H1 (cell line): ENCODE measurements at regions not wholly inside any gene's neighbourhood (a gene's known extent, or its start where the extent isn't known, plus 50 kb on each side); places are given as distances from the start of the nearest gene placed in this dataset.

Experiments
- CTCF ChIA-PET: fragments of 300-600 bp; sonication (Branson Sonifier 250); formaldehyde crosslinking; loops from one replicate; lab custom pipeline; 2021; ENCODE audit not compliant: partially characterized antibody; lab: Charles Lee
- POLR2A ChIA-PET: fragments of 300-600 bp; sonication (Branson Sonifier 250); formaldehyde crosslinking; loops from one replicate; lab custom pipeline; 2021; ENCODE audit warnings: inconsistent platforms; ENCODE audit not compliant: partially characterized antibody; lab: Charles Lee
- DNase-seq, 2 experiments: peaks; one replicate each; pipeline versions ENCODE4 v3.0.0 to v3.0.0-alpha.2; 2010 to 2022; ENCODE audit warnings: low spot score in 2 of 2, low read depth in 1 of 2, mixed read lengths in 1 of 2
- FAIRE-seq: peaks from 2 replicates; lab custom pipeline; 2011; peaks lifted over from hg19 to GRCh38; lab: Jason Lieb, UNC
- H2AFZ ChIP-seq: 2 replicates; pipeline ENCODE4 v1.8.1; 2012; ENCODE audit warnings: low read length, inconsistent platforms
- H2AK5ac ChIP-seq: 2 replicates; pipeline ENCODE4 v1.6.1; 2013; ENCODE audit warnings: low read depth, low read length
- H2BK120ac ChIP-seq: replicated peaks from 2 replicates; pipeline ENCODE3; 2013; ENCODE audit warnings: low read depth, low read length, inconsistent platforms
- H2BK12ac ChIP-seq: 2 replicates; pipeline ENCODE4 v1.6.1; 2013; ENCODE audit warnings: low read depth, low read length
- H2BK15ac ChIP-seq: 2 replicates; pipeline ENCODE4 v1.6.1; 2013; ENCODE audit warnings: low read length
- H2BK20ac ChIP-seq: 2 replicates; pipeline ENCODE4 v1.6.1; 2013; ENCODE audit warnings: low read length
- H2BK5ac ChIP-seq: 2 replicates; pipeline ENCODE4 v1.6.1; 2013; ENCODE audit warnings: low read depth, low read length
- H3K14ac ChIP-seq: 2 replicates; pipeline ENCODE4 v1.6.1; 2013; ENCODE audit warnings: inconsistent platforms; ENCODE audit not compliant: insufficient read length
- H3K18ac ChIP-seq: 2 replicates; pipeline ENCODE4 v1.6.1; 2013; ENCODE audit warnings: low read length; ENCODE audit errors: extremely low read depth
- H3K23ac ChIP-seq: 2 replicates; pipeline ENCODE4 v1.6.1; 2013; ENCODE audit warnings: inconsistent platforms; ENCODE audit not compliant: insufficient read length
- H3K23me2 ChIP-seq: 2 replicates; pipeline ENCODE4 v1.6.1; 2013; ENCODE audit warnings: low read depth, low read length
- H3K27ac ChIP-seq: 2 replicates; pipeline ENCODE4 v1.6.1; 2011; ENCODE audit warnings: low read depth, low read length, inconsistent platforms
- H3K27me3 ChIP-seq, 4 experiments: replicated peaks in 1 of 4; 1 replicate in 1 of 4; 2 replicates in 3 of 4; pipeline versions ENCODE4 v1.6.1 to v1.8.1; 2011 to 2013; ENCODE audit warnings: low read length in 3 of 4, mild to moderate bottlenecking in 3 of 4, inconsistent platforms in 2 of 4, mixed read lengths in 2 of 4, moderate library complexity in 1 of 4; ENCODE audit not compliant: control insufficient read depth in 3 of 4, insufficient read depth in 3 of 4; ENCODE audit errors: extremely low read depth in 1 of 4
- H3K36me3 ChIP-seq, 4 experiments: 2 replicates each; pipeline versions ENCODE4 v1.6.1 to v1.8.1; 2011 to 2013; ENCODE audit warnings: mild to moderate bottlenecking in 4 of 4, low read length in 3 of 4, moderate library complexity in 2 of 4, control low read depth in 1 of 4, inconsistent platforms in 1 of 4; ENCODE audit not compliant: insufficient read depth in 4 of 4, control insufficient read depth in 2 of 4
- H3K4ac ChIP-seq: replicated peaks from 2 replicates; pipeline ENCODE3; 2013; ENCODE audit warnings: low read length, low read depth, mixed read lengths, inconsistent platforms; ENCODE audit not compliant: insufficient read length
- H3K4me1 ChIP-seq, 4 experiments: replicated peaks in 1 of 4; 1 replicate in 1 of 4; 2 replicates in 3 of 4; pipeline versions ENCODE4 v1.6.1 to v1.8.1; 2011 to 2013; ENCODE audit warnings: low read length in 3 of 4, inconsistent platforms in 2 of 4, mixed read lengths in 1 of 4; ENCODE audit not compliant: insufficient read depth in 4 of 4, control insufficient read depth in 3 of 4
- H3K4me2 ChIP-seq, 2 experiments: 2 replicates each; pipeline versions ENCODE4 v1.6.1 to v1.8.1; 2011 to 2013; ENCODE audit warnings: low read depth in 2 of 2, low read length in 2 of 2, control low read depth in 1 of 2, inconsistent platforms in 1 of 2, mild to moderate bottlenecking in 1 of 2; ENCODE audit not compliant: insufficient read depth in 1 of 2
- H3K4me3 ChIP-seq, 4 experiments: fragments of 200-600, 300-600 bp in 1 of 4; sonication (generic), shearing (Covaris generic), sonication (Bioruptor Twin) in 1 of 4; 2 replicates each; pipeline versions ENCODE4 v1.5.1 to v1.8.1; 2011 to 2016; ENCODE audit warnings: low read length in 4 of 4, low read depth in 3 of 4, control low read depth in 2 of 4, inconsistent platforms in 2 of 4, mild to moderate bottlenecking in 2 of 4, mixed read lengths in 1 of 4, moderate library complexity in 1 of 4; ENCODE audit not compliant: insufficient read depth in 2 of 4; ENCODE audit errors: extremely low read depth in 1 of 4
- H3K56ac ChIP-seq: replicated peaks from 2 replicates; pipeline ENCODE3; 2013; ENCODE audit warnings: low read depth, mild to moderate bottlenecking, mixed read lengths, low read length, inconsistent platforms; ENCODE audit not compliant: insufficient read length
- H3K79me1 ChIP-seq: 2 replicates; pipeline ENCODE4 v1.6.1; 2013; ENCODE audit warnings: low read depth, low read length, control low read depth
- H3K79me2 ChIP-seq, 2 experiments: 2 replicates each; pipeline versions ENCODE4 v1.6.1 to v1.8.1; 2012 to 2013; ENCODE audit warnings: low read length in 2 of 2, mild to moderate bottlenecking in 2 of 2, inconsistent platforms in 1 of 2; ENCODE audit not compliant: insufficient read depth in 2 of 2, control insufficient read depth in 1 of 2
- H3K9ac ChIP-seq, 4 experiments: replicated peaks in 1 of 4; 1 replicate in 1 of 4; 2 replicates in 3 of 4; pipeline versions ENCODE4 v1.6.1 to v1.8.1; 2011 to 2013; ENCODE audit warnings: low read depth in 3 of 4, low read length in 3 of 4, control low read depth in 2 of 4, mild to moderate bottlenecking in 2 of 4, moderate library complexity in 2 of 4, inconsistent platforms in 1 of 4; ENCODE audit errors: extremely low read depth in 1 of 4
- H3K9me3 ChIP-seq, 2 experiments: 2 replicates each; pipeline versions ENCODE4 v1.6.1 to v1.8.1; 2012 to 2013; ENCODE audit warnings: mild to moderate bottlenecking in 2 of 2, moderate library complexity in 2 of 2, control low read depth in 1 of 2, inconsistent platforms in 1 of 2, low read depth in 1 of 2, low read length in 1 of 2, mixed read lengths in 1 of 2; ENCODE audit not compliant: insufficient read depth in 2 of 2
- H4K20me1 ChIP-seq, 2 experiments: replicated peaks in 1 of 2; 2 replicates each; pipeline versions ENCODE3 to v1.8.1; 2011 to 2013; ENCODE audit warnings: inconsistent platforms in 2 of 2, low read length in 2 of 2, mild to moderate bottlenecking in 1 of 2; ENCODE audit not compliant: insufficient read depth in 2 of 2, control insufficient read depth in 1 of 2
- H4K5ac ChIP-seq: 2 replicates; pipeline ENCODE4 v1.6.1; 2013; ENCODE audit warnings: low read length, low read depth, mixed read lengths, inconsistent platforms; ENCODE audit not compliant: insufficient read length
- H4K8ac ChIP-seq: 2 replicates; pipeline ENCODE4 v1.8.0; 2013; ENCODE audit warnings: mild to moderate bottlenecking, moderate library complexity, low read length, inconsistent platforms; ENCODE audit not compliant: insufficient read depth; ENCODE audit errors: extremely low read depth
- H4K91ac ChIP-seq: replicated peaks from 2 replicates; pipeline ENCODE3; 2013; ENCODE audit warnings: low read length, mixed read lengths, inconsistent platforms; ENCODE audit not compliant: insufficient read length
- BCL11A ChIP-seq, 2 experiments: IDR thresholded peaks; one replicate each; pipeline ENCODE4 v1.6.1; 2011; ENCODE audit warnings: low read depth in 2 of 2, low read length in 2 of 2, mild to moderate bottlenecking in 2 of 2
- CBX5 ChIP-seq: fragments of 300-800, 300-1000 bp; sonication (generic); IDR thresholded peaks from 2 replicates; pipeline ENCODE4 v1.7.1; 2016; ENCODE audit warnings: antibody characterized with exemption, low read length, low read depth
- EGR1 ChIP-seq: IDR thresholded peaks from 2 replicates; pipeline ENCODE4 v1.6.1; 2011; ENCODE audit warnings: low read depth, low read length, borderline replicate concordance
- EZH2 ChIP-seq: fragments of 200-600 bp; sonication (generic); IDR thresholded peaks from 2 replicates; pipeline ENCODE4 v1.7.1; 2012; ENCODE audit warnings: low read depth, mild to moderate bottlenecking, moderate library complexity, low read length, inconsistent platforms; ENCODE audit not compliant: severe bottlenecking
- JUN ChIP-seq: IDR thresholded peaks from 2 replicates; pipeline ENCODE4 v1.6.1; 2011; ENCODE audit warnings: low read depth, mild to moderate bottlenecking, improper control_type of control experiment, low read length
- KDM1A ChIP-seq: fragments of 200-600, 300-600 bp; sonication (generic); IDR thresholded peaks from 2 replicates; pipeline ENCODE4 v1.7.1; 2016; ENCODE audit warnings: mild to moderate bottlenecking, low read length, borderline replicate concordance
- POLR2A ChIP-seq, 2 experiments: IDR thresholded peaks; 1 replicate in 1 of 2; 2 replicates in 1 of 2; pipeline ENCODE4 v1.6.1; 2011; ENCODE audit warnings: low read depth in 2 of 2, low read length in 2 of 2, mild to moderate bottlenecking in 2 of 2; ENCODE audit errors: control extremely low read depth in 1 of 2
- RBBP5 ChIP-seq: IDR thresholded peaks from 2 replicates; pipeline ENCODE4 v1.7.1; 2012; ENCODE audit warnings: low read depth, mild to moderate bottlenecking, inconsistent platforms, low read length, moderate library complexity, borderline replicate concordance
- RFX5 ChIP-seq: IDR thresholded peaks from 2 replicates; pipeline ENCODE4 v1.6.1; 2011; ENCODE audit warnings: low read depth, low read length, improper control_type of control experiment, borderline replicate concordance
- SIX5 ChIP-seq: IDR thresholded peaks from 2 replicates; pipeline ENCODE4 v1.6.1; 2011; ENCODE audit warnings: mild to moderate bottlenecking, low read depth, low read length
- SP4 ChIP-seq: IDR thresholded peaks from 2 replicates; pipeline ENCODE4 v1.6.1; 2012; ENCODE audit warnings: low read length, inconsistent platforms
- USF2 ChIP-seq: IDR thresholded peaks from 2 replicates; pipeline ENCODE4 v1.6.1; 2011; ENCODE audit warnings: low read length, improper control_type of control experiment
- TF ChIP-seq, protein P1 (sequence below), 3 experiments: IDR thresholded peaks; 1 replicate in 2 of 3; 2 replicates in 1 of 3; pipeline versions ENCODE4 v1.5.1 to v1.6.1; 2011; ENCODE audit warnings: low read length in 3 of 3, mild to moderate bottlenecking in 3 of 3, inconsistent platforms in 2 of 3, low read depth in 1 of 3, moderate library complexity in 1 of 3; ENCODE audit not compliant: insufficient read depth in 1 of 3; ENCODE audit errors: control extremely low read depth in 1 of 3

GRCh38 chr3:152773633-152774032, 61.3 kb upstream of the P2RY1 start:
- no peak overlapping the region for H4K8ac ChIP-seq
- H2BK15ac ChIP-seq, result no peak overlapping the region
- no peak overlapping the region for H3K4ac ChIP-seq
- no peaks in the 10 kb centered on the region for H3K4me1 ChIP-seq
- H3K23me2 ChIP-seq, result no peaks in the 10 kb centered on the region
- no peaks in the 10 kb centered on the region for H3K27me3 ChIP-seq
- no peak overlapping the region for H3K14ac ChIP-seq
- no peak overlapping the region for H2BK120ac ChIP-seq
- H3K79me1 ChIP-seq, result no peaks in the 10 kb centered on the region
- no peak overlapping the region for H3K18ac ChIP-seq
- H2BK12ac ChIP-seq, result no peak overlapping the region
- H2BK5ac ChIP-seq, result no peak overlapping the region
- H3K79me2 ChIP-seq, result no peaks in the 10 kb centered on the region
- H3K9ac ChIP-seq, result no peak overlapping the region
- no peak overlapping the region for H3K4me2 ChIP-seq
- ChIA-PET CTCF (interaction anchor here (0.7 kb wide), 1 partner anchor 13 kb away, joined by 3 read pairs; no protein-coding TSS in a partner anchor), POLR2A (no interaction called here)
- no peak overlapping the region for H3K27ac ChIP-seq
- no peaks in the 10 kb centered on the region for H3K9me3 ChIP-seq
- no peaks in the 10 kb centered on the region for H4K20me1 ChIP-seq
- no peak overlapping the region for H3K56ac ChIP-seq
- H3K36me3 ChIP-seq, result no peaks in the 10 kb centered on the region
- H4K5ac ChIP-seq, result no peak overlapping the region
- no peak for DNase-seq
- H4K91ac ChIP-seq, result no peak overlapping the region
- H2AK5ac ChIP-seq, result no peak overlapping the region
- no peak overlapping the region for H3K4me3 ChIP-seq
- H3K23ac ChIP-seq, result no peak overlapping the region
- H2BK20ac ChIP-seq, result no peak overlapping the region
- FAIRE-seq, result no peak
- H2AFZ ChIP-seq, result no peak overlapping the region
- TF ChIP-seq KDM1A, result no peak
- no peak for TF ChIP-seq BCL11A (IDR thresholded peaks at IDR 0.05; ENCODE audit: low read depth in 2 of 2, low read length in 2 of 2)
- no peak for TF ChIP-seq EGR1
- TF ChIP-seq SP4, result no peak
- no peak for TF ChIP-seq RFX5
- TF ChIP-seq CBX5, result no peak
- no peak for TF ChIP-seq RBBP5
- TF ChIP-seq JUN, result no peak
- TF ChIP-seq USF2, result no peak
- TF ChIP-seq, protein P1, sequence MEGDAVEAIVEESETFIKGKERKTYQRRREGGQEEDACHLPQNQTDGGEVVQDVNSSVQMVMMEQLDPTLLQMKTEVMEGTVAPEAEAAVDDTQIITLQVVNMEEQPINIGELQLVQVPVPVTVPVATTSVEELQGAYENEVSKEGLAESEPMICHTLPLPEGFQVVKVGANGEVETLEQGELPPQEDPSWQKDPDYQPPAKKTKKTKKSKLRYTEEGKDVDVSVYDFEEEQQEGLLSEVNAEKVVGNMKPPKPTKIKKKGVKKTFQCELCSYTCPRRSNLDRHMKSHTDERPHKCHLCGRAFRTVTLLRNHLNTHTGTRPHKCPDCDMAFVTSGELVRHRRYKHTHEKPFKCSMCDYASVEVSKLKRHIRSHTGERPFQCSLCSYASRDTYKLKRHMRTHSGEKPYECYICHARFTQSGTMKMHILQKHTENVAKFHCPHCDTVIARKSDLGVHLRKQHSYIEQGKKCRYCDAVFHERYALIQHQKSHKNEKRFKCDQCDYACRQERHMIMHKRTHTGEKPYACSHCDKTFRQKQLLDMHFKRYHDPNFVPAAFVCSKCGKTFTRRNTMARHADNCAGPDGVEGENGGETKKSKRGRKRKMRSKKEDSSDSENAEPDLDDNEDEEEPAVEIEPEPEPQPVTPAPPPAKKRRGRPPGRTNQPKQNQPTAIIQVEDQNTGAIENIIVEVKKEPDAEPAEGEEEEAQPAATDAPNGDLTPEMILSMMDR (IDR thresholded peaks at IDR 0.05; ENCODE audit: control extremely low read depth in 1 of 3, insufficient read depth in 1 of 3, low read depth in 1 of 3, low read length in 3 of 3), result no peak
- no peak for TF ChIP-seq SIX5
- TF ChIP-seq EZH2, result no peak
- TF ChIP-seq POLR2A (IDR thresholded peaks at IDR 0.05; ENCODE audit: control extremely low read depth in 1 of 2, low read depth in 2 of 2, low read length in 2 of 2), result no peak
